ENCODE measurements at regions not wholly inside any gene's neighbourhood (a gene's known extent, or its start where the extent isn't known, plus 50 kb on each side); places are given as distances from the start of the nearest gene placed in this dataset.

GRCh38 chr4:24056289-24056688 is 166.4 kb upstream of the PPARGC1A start:
- TF ChIP-seq CTCF (IDR thresholded peaks at IDR 0.05; ENCODE audit: low read depth, low read length, missing input control) (no peak), RAD21 (IDR thresholded peaks at IDR 0.05) (no peak), ZBTB33 (IDR thresholded peaks at IDR 0.05) (no peak), HNF4G (IDR thresholded peaks at IDR 0.05) (no peak), RXRA (IDR thresholded peaks at IDR 0.05) (no peak), GABPA (IDR thresholded peaks at IDR 0.05 in 1 of 2, conservative IDR thresholded peaks at IDR 0.05 in 1 of 2) (no peak), NR2F2 (IDR thresholded peaks at IDR 0.05) (no peak), YY1 (IDR thresholded peaks at IDR 0.05) (no peak), EGR1 (IDR thresholded peaks at IDR 0.05; ENCODE audit: low read depth in 2 of 2) (no peak), REST (IDR thresholded peaks at IDR 0.05) (no peak), MAX (IDR thresholded peaks at IDR 0.05) (no peak), JUND (IDR thresholded peaks at IDR 0.05) (no peak)
